GM23338 (cell line): ENCODE measurements at regions not wholly inside any gene's neighbourhood (a gene's known extent, or its start where the extent isn't known, plus 50 kb on each side); places are given as distances from the start of the nearest gene placed in this dataset.

ENCODE experiments used
- ATAC-seq: fragments of 200-7000 bp; cut with Tn5 transposase; 3 replicates; pipeline ENCODE4 v1.9.1; 2020
- DNase-seq: peaks from one replicate; pipeline ENCODE4 v3.0.0-alpha.2; 2015; ENCODE audit warnings: low spot score
- H2AFZ ChIP-seq: fragments of 200-600 bp; sonication (generic); 2 replicates; pipeline ENCODE4 v1.8.0; 2016; ENCODE audit warnings: antibody characterized with exemption, mild to moderate bottlenecking, moderate library complexity
- H3F3A ChIP-seq: fragments of 200-600 bp; sonication (generic); replicated peaks from 2 replicates; pipeline ENCODE4 v1.8.0; 2017; ENCODE audit warnings: antibody characterized with exemption, mixed run types, low read depth
- H3K27ac ChIP-seq: fragments of 200-600 bp; sonication (generic); 2 replicates; pipeline ENCODE4 v1.6.1; 2016; ENCODE audit warnings: low read depth
- H3K27me3 ChIP-seq: fragments of 200-600 bp; sonication (generic); 2 replicates; pipeline ENCODE4 v1.8.0; 2016; ENCODE audit warnings: mild to moderate bottlenecking, mixed run types, moderate library complexity; ENCODE audit not compliant: insufficient read depth
- H3K36me3 ChIP-seq: fragments of 200-600 bp; sonication (generic); 2 replicates; pipeline ENCODE4 v1.8.0; 2016; ENCODE audit warnings: mild to moderate bottlenecking; ENCODE audit not compliant: insufficient read depth
- H3K4me1 ChIP-seq: fragments of 200-600 bp; sonication (generic); 2 replicates; pipeline ENCODE4 v1.8.0; 2016; ENCODE audit warnings: mild to moderate bottlenecking, moderate library complexity; ENCODE audit not compliant: insufficient read depth
- H3K4me2 ChIP-seq: fragments of 200-600 bp; sonication (generic); 2 replicates; pipeline ENCODE4 v1.7.1; 2017; ENCODE audit warnings: mixed run types
- H3K4me3 ChIP-seq: fragments of 200-600 bp; sonication (generic); 2 replicates; pipeline ENCODE4 v1.6.1; 2016; ENCODE audit warnings: mixed run types
- H3K79me2 ChIP-seq: fragments of 200-600 bp; sonication (generic); replicated peaks from 2 replicates; pipeline ENCODE4 v1.8.0; 2017; ENCODE audit warnings: mild to moderate bottlenecking; ENCODE audit not compliant: insufficient read depth
- H3K9me2 ChIP-seq: fragments of 200-600 bp; sonication (generic); 2 replicates; pipeline ENCODE4 v1.8.0; 2017; ENCODE audit not compliant: insufficient read depth
- H4K20me1 ChIP-seq: fragments of 200-600 bp; sonication (generic); replicated peaks from 2 replicates; pipeline ENCODE4 v1.8.0; 2017; ENCODE audit warnings: mild to moderate bottlenecking; ENCODE audit not compliant: insufficient read depth
- H3K27ac Mint-ChIP-seq: 2 replicates; pipeline ENCODE4 v1.8.0; 2020; ENCODE audit warnings: inconsistent platforms, mild to moderate bottlenecking, moderate library complexity, mixed read lengths
- H3K27me3 Mint-ChIP-seq: 3 replicates; pipeline ENCODE4 v1.8.0; 2022; ENCODE audit warnings: low read depth, mild to moderate bottlenecking, moderate library complexity, mixed read lengths, inconsistent platforms; ENCODE audit not compliant: insufficient read depth, poor library complexity
- H3K36me3 Mint-ChIP-seq: 3 replicates; pipeline ENCODE4 v1.8.0; 2021; ENCODE audit warnings: low read depth, mild to moderate bottlenecking, inconsistent platforms, moderate library complexity, mixed read lengths
- H3K4me1 Mint-ChIP-seq: 3 replicates; pipeline ENCODE4 v1.8.0; 2020; ENCODE audit warnings: mild to moderate bottlenecking, inconsistent platforms, mixed read lengths
- H3K4me3 Mint-ChIP-seq: 3 replicates; pipeline ENCODE4 v1.8.0; 2021; ENCODE audit warnings: moderate library complexity, mild to moderate bottlenecking, inconsistent platforms, mixed read lengths
- H3K9me3 Mint-ChIP-seq: 3 replicates; pipeline ENCODE4 v1.8.0; 2020; ENCODE audit warnings: moderate library complexity, mild to moderate bottlenecking, inconsistent platforms, mixed read lengths
- CREB1 ChIP-seq: fragments of 250-450 bp; sonication (Bioruptor Pico); IDR thresholded peaks from 2 replicates; pipeline ENCODE4 v1.5.0; 2020; ENCODE audit warnings: low read depth, mild to moderate bottlenecking, moderate library complexity
- CTCF ChIP-seq, 2 experiments: fragments of 200-600 bp in 1 of 2; sonication (generic) in 1 of 2; conservative IDR thresholded peaks; 2 replicates each; pipeline versions ENCODE4 v1.5.1 to v1.6.1; 2016 to 2017; ENCODE audit warnings: antibody characterized with exemption in 2 of 2, low read depth in 2 of 2, mild to moderate bottlenecking in 2 of 2, moderate library complexity in 1 of 2
- ETS1 ChIP-seq: IDR thresholded peaks from 2 replicates; pipeline ENCODE4 v1.6.1; 2016; ENCODE audit warnings: antibody characterized with exemption
- EZH2 ChIP-seq: fragments of 200-600 bp; sonication (generic); IDR thresholded peaks from one replicate; pipeline ENCODE4 v1.8.0; 2017; ENCODE audit warnings: antibody characterized with exemption, mild to moderate bottlenecking, low read depth; ENCODE audit not compliant: unreplicated experiment
- EZH2phosphoT487 ChIP-seq: fragments of 200-600 bp; sonication (generic); IDR thresholded peaks from one replicate; pipeline ENCODE4 v1.8.1; 2018; ENCODE audit warnings: antibody characterized with exemption; ENCODE audit not compliant: unreplicated experiment
- JUNB ChIP-seq: IDR thresholded peaks from one replicate; pipeline ENCODE4 v1.6.1; 2016; ENCODE audit warnings: antibody characterized with exemption; ENCODE audit not compliant: unreplicated experiment
- NANOG ChIP-seq: IDR thresholded peaks from 2 replicates; pipeline ENCODE4 v1.6.1; 2016; ENCODE audit warnings: antibody characterized with exemption, borderline replicate concordance
- POLR2AphosphoS5 ChIP-seq: IDR thresholded peaks from 2 replicates; pipeline ENCODE4 v1.6.1; 2016; ENCODE audit warnings: antibody characterized with exemption, low read depth
- REST ChIP-seq: IDR thresholded peaks from one replicate; pipeline ENCODE4 v1.6.1; 2018; ENCODE audit warnings: antibody characterized with exemption; ENCODE audit not compliant: unreplicated experiment
- STAT1 ChIP-seq: IDR thresholded peaks from one replicate; pipeline ENCODE4 v1.6.1; 2016; ENCODE audit warnings: antibody characterized with exemption; ENCODE audit not compliant: unreplicated experiment
- ZNF114 ChIP-seq: fragments of 250-450 bp; sonication (Bioruptor Pico); IDR thresholded peaks from 2 replicates; pipeline ENCODE4 v1.5.0; 2020; ENCODE audit warnings: mild to moderate bottlenecking, moderate library complexity
- ZNF331 ChIP-seq: fragments of 250-450 bp; sonication (Bioruptor Pico); IDR thresholded peaks from 2 replicates; pipeline ENCODE4 v1.5.0; 2020; ENCODE audit warnings: low read depth, mild to moderate bottlenecking, moderate library complexity
- ZNF462 ChIP-seq: fragments of 250-450 bp; sonication (Bioruptor Pico); IDR thresholded peaks from 2 replicates; pipeline ENCODE4 v1.5.0; 2020; ENCODE audit warnings: mild to moderate bottlenecking, moderate library complexity

GRCh38 chr1:17958704-17959103, 148.9 kb upstream of the IGSF21 start:
- peaks cover under 1% of the 10 kb centered on the region for H3K27me3 Mint-ChIP-seq
- DNase-seq = no peak
- H3K4me1 Mint-ChIP-seq = peaks cover 16% of the 10 kb centered on the region

More at GRCh38 chr1:17958704-17959103, 148.9 kb upstream of the IGSF21 start:
- H3K4me3 Mint-ChIP-seq = no peak overlapping the region; the same call in 2 of the 3 replicates
- no peak for TF ChIP-seq ZNF114 (CRISPR knock-in tag)
- no peak for TF ChIP-seq ZNF462
- no peak for TF ChIP-seq CREB1 (CRISPR knock-in tag)
- no peak for TF ChIP-seq REST
- no peak for TF ChIP-seq ZNF331 (CRISPR knock-in tag)
- TF ChIP-seq CTCF (conservative IDR thresholded peaks at IDR 0.05; ENCODE audit: low read depth in 2 of 2) = no peak
- no peak for TF ChIP-seq EZH2phosphoT487
- no peak for TF ChIP-seq NANOG
- TF ChIP-seq POLR2AphosphoS5 = no peak
- no peak for TF ChIP-seq JUNB
- TF ChIP-seq STAT1 = no peak
- TF ChIP-seq EZH2 = no peak
- no peak for TF ChIP-seq ETS1
- no peak overlapping the region for H3K4me3 ChIP-seq
- peak overlapping the region; percentile 66; the same call in 1 of the 2 replicates for H2AFZ ChIP-seq
- no peak overlapping the region for H3K4me2 ChIP-seq
- H3K79me2 ChIP-seq = no peaks in the 10 kb centered on the region
- no peaks in the 10 kb centered on the region for H3K9me2 ChIP-seq
- no peak for ATAC-seq
- no peaks in the 10 kb centered on the region for H3K36me3 Mint-ChIP-seq
- no peaks in the 10 kb centered on the region for H4K20me1 ChIP-seq
- peaks cover 14% of the 10 kb centered on the region for H3K4me1 ChIP-seq
- H3K27ac Mint-ChIP-seq = peak overlapping the region; percentile 17; the same call in 1 of the 2 replicates
- H3K36me3 ChIP-seq = no peaks in the 10 kb centered on the region
- no peak overlapping the region for H3K27ac ChIP-seq
- no peaks in the 10 kb centered on the region for H3K27me3 ChIP-seq
- no peaks in the 10 kb centered on the region for H3F3A ChIP-seq
- H3K9me3 Mint-ChIP-seq = no peaks in the 10 kb centered on the region
